ENCODE measurements at regions not wholly inside any gene's neighbourhood (a gene's known extent, or its start where the extent isn't known, plus 50 kb on each side); places are given as distances from the start of the nearest gene placed in this dataset.

GRCh38 chr4:156659983-156660382 is 311.6 kb downstream of the PDGFC start:
- ATAC-seq (no peak), DNase-seq (ENCODE audit: low spot score) (no peak)
- intact Hi-C loops (cut with DNase I) = no loop called here

GRCh38 chr4:156659570-156659969 is 312.0 kb downstream of the PDGFC start:
- DNase-seq (ENCODE audit: low spot score) (no peak), ATAC-seq (no peak)
- intact Hi-C loops (cut with DNase I) = no loop called here

- DNase-seq (ENCODE audit: low spot score) = no peak
- ATAC-seq = no peak
- intact Hi-C loops (cut with DNase I) = no loop called here
Measured at GRCh38 chr4:156656896-156657295, 314.7 kb downstream of the PDGFC start.

- ATAC-seq (no peak), DNase-seq (ENCODE audit: low spot score) (no peak)
- intact Hi-C loops (cut with DNase I) = no loop called here
Measured at GRCh38 chr4:156654410-156654809, 317.2 kb downstream of the PDGFC start.

- intact Hi-C loops (cut with DNase I) = no loop called here
- ATAC-seq (no peak), DNase-seq (ENCODE audit: low spot score) (no peak)
Measured at GRCh38 chr4:156643826-156644225, 327.8 kb downstream of the PDGFC start.

DNA sequence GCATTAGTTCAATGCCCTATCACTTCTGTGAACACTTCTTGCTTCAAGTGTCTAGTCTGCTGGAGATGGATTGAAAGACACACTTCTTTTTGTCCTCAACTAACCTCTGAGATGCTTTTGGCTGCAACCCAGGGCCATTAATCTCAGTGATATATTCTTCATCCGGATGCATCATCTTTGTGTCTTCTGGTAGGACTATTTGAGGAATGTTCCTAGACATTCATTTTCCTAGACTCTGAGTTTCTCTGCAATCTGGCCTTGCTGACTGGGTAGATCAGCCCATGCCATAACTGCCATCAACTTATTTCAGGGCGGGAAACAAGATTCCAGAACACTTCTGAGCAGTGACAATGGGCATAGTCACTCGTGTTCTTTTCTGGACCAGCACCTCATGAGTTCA is 329.4 kb downstream of the PDGFC start:
- no peak for DNase-seq (ENCODE audit: low spot score)
- no peak for ATAC-seq
- intact Hi-C loops (cut with DNase I) = no loop called here

DNA sequence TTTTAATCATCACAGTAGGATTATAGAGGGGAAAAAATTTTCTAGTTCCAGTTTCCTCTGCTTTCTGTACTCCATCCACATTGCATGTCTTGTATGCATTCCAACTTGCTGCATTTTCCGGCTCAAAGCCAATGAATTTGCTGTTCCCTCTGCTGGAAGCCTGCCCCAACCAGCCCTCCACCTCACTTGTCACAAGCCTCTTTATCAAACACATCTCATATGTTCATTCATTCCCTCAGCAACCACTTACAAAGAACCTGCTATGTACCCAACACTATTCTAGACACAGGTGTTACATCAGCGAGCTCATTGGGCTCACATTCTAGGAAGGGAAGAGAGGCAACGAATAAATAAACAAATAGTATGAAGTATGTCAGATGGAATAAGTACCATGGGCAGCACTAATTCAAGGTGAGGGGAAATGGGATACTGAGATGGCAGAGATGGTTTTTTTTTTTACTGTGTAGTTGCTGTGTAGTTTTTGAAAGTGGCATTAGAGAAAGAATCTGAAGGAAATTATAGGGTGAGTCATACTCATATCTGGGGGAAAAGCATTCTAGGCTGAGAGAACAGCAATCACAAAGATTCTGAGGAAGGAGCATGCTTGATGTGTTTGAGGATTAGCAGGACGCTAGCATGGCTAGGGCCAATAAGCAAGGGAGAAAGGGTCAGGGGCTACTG is 332.5 kb downstream of the PDGFC start:
- intact Hi-C loops (cut with DNase I) = no loop called here
- no peak for ATAC-seq
- DNase-seq (ENCODE audit: low spot score) = no peak

DNA sequence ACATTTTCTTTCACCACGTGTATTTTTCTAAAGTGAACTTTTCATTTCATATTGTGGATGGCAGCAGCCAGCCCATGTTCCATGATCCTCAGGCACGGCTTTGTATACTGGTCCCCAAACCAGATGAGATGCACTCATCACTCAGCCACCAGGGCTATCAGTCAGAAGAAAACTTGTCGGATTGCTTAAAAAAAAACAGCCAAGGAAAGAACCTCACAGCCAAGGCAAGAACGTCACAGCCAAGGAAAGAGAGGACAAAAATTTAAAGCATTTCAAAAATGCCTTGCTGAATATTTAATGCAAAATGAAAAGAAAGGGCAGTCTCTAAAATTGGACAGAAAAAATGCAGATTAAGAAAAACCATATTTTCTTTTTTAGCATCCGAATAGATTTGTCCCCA is 333.3 kb downstream of the PDGFC start:
- ATAC-seq = no peak
- no peak for DNase-seq (ENCODE audit: low spot score)
- intact Hi-C loops (cut with DNase I) = no loop called here

- no peak for ATAC-seq
- intact Hi-C loops (cut with DNase I) = no loop called here
- no peak for DNase-seq (ENCODE audit: low spot score)
Measured at GRCh38 chr4:156636381-156636780, 335.2 kb downstream of the PDGFC start.

GRCh38 chr4:156635051-156635450 is 336.5 kb downstream of the PDGFC start:
- intact Hi-C loops (cut with DNase I) = no loop called here
- DNase-seq (ENCODE audit: low spot score) (no peak), ATAC-seq (no peak)

- DNase-seq (ENCODE audit: low spot score) (no peak), ATAC-seq (no peak)
- intact Hi-C loops (cut with DNase I) = no loop called here
Measured at GRCh38 chr4:156634612-156635011, 337.0 kb downstream of the PDGFC start.

- no peak for ATAC-seq
- no peak for DNase-seq (ENCODE audit: low spot score)
- intact Hi-C loops (cut with DNase I) = no loop called here
Measured at GRCh38 chr4:156633847-156634246, 337.8 kb downstream of the PDGFC start.

- DNase-seq (ENCODE audit: low spot score) = no peak
- ATAC-seq = no peak
- intact Hi-C loops (cut with DNase I) = no loop called here
Measured at GRCh38 chr4:156628858-156629257, 342.7 kb downstream of the PDGFC start.

- intact Hi-C loops (cut with DNase I) = no loop called here
- no peak for ATAC-seq
- DNase-seq (ENCODE audit: low spot score) = no peak
Measured at GRCh38 chr4:156623376-156623775, 348.2 kb downstream of the PDGFC start.

GRCh38 chr4:156620786-156621185 is 350.8 kb downstream of the PDGFC start:
- intact Hi-C loops (cut with DNase I) = no loop called here
- no peak for DNase-seq (ENCODE audit: low spot score)

DNA sequence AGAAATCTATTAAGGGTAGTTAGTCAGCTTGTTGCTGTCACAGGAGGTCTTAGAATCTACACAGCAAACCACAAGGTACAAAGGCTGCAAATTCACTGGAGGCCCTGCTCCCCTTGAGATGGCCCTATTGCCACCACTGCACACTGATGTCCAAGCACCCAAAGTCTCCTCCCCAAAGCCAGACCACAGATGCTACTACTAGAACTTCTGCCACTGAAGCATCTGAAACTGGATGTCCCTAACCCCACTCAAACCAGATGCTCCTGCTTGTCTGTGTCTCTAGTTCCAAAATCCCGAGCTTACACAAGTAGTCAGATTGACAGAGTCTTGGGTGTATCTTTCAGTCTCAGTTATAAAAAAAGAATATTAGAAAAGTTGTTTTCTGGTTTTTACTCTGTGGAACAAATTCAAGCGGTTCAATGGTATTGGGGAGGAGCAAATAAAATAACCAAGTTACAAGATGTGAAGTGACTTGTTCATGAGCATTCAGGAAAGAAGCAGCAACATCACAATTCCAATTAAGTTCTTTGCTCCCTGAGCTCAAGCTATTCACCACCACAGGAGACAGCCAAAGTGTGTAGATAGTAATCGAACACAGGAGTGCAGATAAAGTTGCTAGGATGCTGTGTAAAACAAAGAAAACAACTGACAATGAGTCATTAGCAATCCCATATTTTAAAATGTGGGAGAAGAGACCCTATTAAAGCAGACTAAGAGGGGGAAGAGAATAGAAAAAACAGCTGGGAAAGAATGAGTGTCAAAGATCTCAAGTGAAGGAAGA is 352.3 kb downstream of the PDGFC start:
- DNase-seq (ENCODE audit: low spot score) = no peak
- ATAC-seq = no peak
- intact Hi-C loops (cut with DNase I) = no loop called here

More at GRCh38 chr4:156620786-156621185, 350.8 kb downstream of the PDGFC start:
- ATAC-seq = no peak

GRCh38 chr4:156615066-156615531 is 356.5 kb downstream of the PDGFC start:
- DNase-seq (ENCODE audit: low spot score) (no peak), ATAC-seq (no peak)
- intact Hi-C loops (cut with DNase I) = no loop called here

- intact Hi-C loops (cut with DNase I) = no loop called here
- DNase-seq (ENCODE audit: low spot score) (no peak), ATAC-seq (no peak)
Measured at GRCh38 chr4:156614536-156614935, 357.1 kb downstream of the PDGFC start.

DNA sequence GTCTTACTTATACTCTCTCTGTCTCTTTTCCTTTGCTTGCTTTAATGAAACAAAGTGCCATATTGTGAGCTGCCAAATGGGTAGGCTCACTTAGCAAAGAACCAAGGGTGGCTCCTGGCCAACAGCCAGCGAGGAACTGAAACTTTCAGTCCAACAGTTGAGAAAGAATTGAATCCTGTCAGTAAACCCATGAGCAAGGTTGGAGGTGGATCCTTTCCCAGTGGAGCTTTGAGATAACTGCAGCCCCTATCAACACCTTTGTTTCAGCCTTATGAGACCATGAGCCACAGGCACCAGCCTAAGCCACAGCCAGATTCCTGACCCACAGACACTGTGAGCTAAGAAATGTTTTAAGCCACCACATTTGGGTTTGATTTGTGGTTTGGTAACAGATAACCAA is 362.2 kb downstream of the PDGFC start:
- ATAC-seq (no peak), DNase-seq (ENCODE audit: low spot score) (no peak)
- intact Hi-C loops (cut with DNase I) = no loop called here

GRCh38 chr4:156608651-156609050 is 362.9 kb downstream of the PDGFC start:
- intact Hi-C loops (cut with DNase I) = no loop called here

GRCh38 chr4:156607478-156607857 is 364.1 kb downstream of the PDGFC start:
- ATAC-seq (no peak), DNase-seq (ENCODE audit: low spot score) (no peak)
- intact Hi-C loops (cut with DNase I) = no loop called here

More at GRCh38 chr4:156608651-156609050, 362.9 kb downstream of the PDGFC start:
- DNase-seq (ENCODE audit: low spot score) (no peak), ATAC-seq (no peak)
